Lower leg skin (tissue), 4 donors: ENCODE measurements at regions not wholly inside any gene's neighbourhood (a gene's known extent, or its start where the extent isn't known, plus 50 kb on each side); places are given as distances from the start of the nearest gene placed in this dataset.

ENCODE experiments used
- DNase-seq, 2 donors: peaks; one replicate each; pipeline ENCODE4 v3.0.0-alpha.2; 2019; ENCODE audit warnings: low spot score in 2 of 2
- H3K4me3 ChIP-seq: fragments of 200-600 bp; sonication (generic); 2 replicates; pipeline ENCODE4 v1.5.1; 2017; ENCODE audit warnings: mild to moderate bottlenecking, low read depth; ENCODE audit not compliant: poor library complexity, severe bottlenecking
- POLR2A ChIP-seq, 2 donors: fragments of 450-650 bp; IDR thresholded peaks; one replicate each; pipeline ENCODE4 v1.6.1; 2016 to 2017; ENCODE audit warnings: antibody characterized with exemption in 2 of 2, mild to moderate bottlenecking in 1 of 2, moderate library complexity in 1 of 2
- WGBS, 2 donors: methylation state at CpG; one replicate each; pipeline ENCODE4 v1.1.5; 2018; 5-methylcytosine and 5-hydroxymethylcytosine counted together
- intact Hi-C: fragments of 100-400 bp; cut with DNase I; formaldehyde crosslinking; loops from one replicate; pipeline ENCODE4 v1.15.0; 2023; ENCODE audit warnings: low total_unique reads
- TF ChIP-seq, protein P1 (sequence below), 3 donors: fragments of 450-650 bp; IDR thresholded peaks; one replicate each; pipeline ENCODE4 v1.5.1; 2016; ENCODE audit warnings: antibody characterized with exemption in 3 of 3, mild to moderate bottlenecking in 3 of 3, moderate library complexity in 2 of 3

- TF ChIP-seq, protein P1, sequence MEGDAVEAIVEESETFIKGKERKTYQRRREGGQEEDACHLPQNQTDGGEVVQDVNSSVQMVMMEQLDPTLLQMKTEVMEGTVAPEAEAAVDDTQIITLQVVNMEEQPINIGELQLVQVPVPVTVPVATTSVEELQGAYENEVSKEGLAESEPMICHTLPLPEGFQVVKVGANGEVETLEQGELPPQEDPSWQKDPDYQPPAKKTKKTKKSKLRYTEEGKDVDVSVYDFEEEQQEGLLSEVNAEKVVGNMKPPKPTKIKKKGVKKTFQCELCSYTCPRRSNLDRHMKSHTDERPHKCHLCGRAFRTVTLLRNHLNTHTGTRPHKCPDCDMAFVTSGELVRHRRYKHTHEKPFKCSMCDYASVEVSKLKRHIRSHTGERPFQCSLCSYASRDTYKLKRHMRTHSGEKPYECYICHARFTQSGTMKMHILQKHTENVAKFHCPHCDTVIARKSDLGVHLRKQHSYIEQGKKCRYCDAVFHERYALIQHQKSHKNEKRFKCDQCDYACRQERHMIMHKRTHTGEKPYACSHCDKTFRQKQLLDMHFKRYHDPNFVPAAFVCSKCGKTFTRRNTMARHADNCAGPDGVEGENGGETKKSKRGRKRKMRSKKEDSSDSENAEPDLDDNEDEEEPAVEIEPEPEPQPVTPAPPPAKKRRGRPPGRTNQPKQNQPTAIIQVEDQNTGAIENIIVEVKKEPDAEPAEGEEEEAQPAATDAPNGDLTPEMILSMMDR (IDR thresholded peaks at IDR 0.05), result no peak
- no peak for TF ChIP-seq POLR2A (IDR thresholded peaks at IDR 0.05)
- intact Hi-C loops, result no loop called here
- no peak overlapping the region for H3K4me3 ChIP-seq
- no peak for DNase-seq
- 49 to 63% methylated on average over 2 of the region's 2 CpGs for WGBS, 2 donors
These were observed 128.7 kb upstream of the ZFHX3 start for GRCh38 chr16:73176577-73177013.

DNA sequence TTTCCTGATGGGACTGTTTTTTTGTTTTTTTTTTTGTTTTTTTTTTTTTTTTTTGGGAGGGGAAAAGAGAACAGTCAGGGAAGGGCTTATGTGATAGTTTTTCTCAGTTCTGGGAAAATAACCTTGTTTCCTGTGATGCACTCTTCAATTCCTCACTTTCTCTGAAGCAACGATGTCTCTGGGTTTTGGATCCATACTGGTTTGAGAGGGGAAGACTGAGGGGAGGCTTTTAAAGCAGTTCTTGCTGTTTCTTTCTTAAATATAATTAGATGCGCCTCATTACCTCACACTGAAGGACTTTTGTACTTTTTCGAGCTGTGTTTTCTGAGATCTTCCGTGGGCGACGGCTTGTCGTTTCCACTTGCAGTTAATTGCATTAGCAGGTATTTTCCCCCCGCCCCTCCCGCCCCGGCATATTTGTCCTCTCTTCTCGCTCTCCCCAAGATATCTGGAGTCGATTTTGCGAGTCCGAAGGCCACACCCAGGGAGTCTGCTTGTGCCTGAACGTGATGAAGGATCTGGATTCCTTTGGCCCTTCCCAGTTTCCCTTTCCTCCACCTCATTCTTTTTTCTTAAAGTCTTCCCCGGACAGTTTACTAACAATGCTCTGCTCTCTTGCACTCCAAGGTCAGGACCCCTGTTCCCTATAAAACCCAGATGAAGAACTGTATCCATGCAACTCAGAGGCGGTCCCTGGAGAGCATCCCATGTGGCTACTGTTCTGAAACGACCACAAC is 125.2 kb upstream of the ZFHX3 start:
- TF ChIP-seq, protein P1 (IDR thresholded peaks at IDR 0.05), result no peak
- no peak for TF ChIP-seq POLR2A (IDR thresholded peaks at IDR 0.05)
- WGBS, 2 donors, result 26 to 36% methylated on average over 18 of the region's 18 CpGs
- DNase-seq, result no peak
- no peak overlapping the region for H3K4me3 ChIP-seq
- intact Hi-C loops, result no loop called here

GRCh38 chr16:73172241-73172972 is 124.5 kb upstream of the ZFHX3 start:
- no peak overlapping the region for H3K4me3 ChIP-seq
- DNase-seq, result peak; percentile 62 to 93
- intact Hi-C loops, result no loop called here
- TF ChIP-seq POLR2A (IDR thresholded peaks at IDR 0.05), result no peak
- 50 to 52% methylated on average over 23 of the region's 23 CpGs for WGBS, 2 donors

DNA sequence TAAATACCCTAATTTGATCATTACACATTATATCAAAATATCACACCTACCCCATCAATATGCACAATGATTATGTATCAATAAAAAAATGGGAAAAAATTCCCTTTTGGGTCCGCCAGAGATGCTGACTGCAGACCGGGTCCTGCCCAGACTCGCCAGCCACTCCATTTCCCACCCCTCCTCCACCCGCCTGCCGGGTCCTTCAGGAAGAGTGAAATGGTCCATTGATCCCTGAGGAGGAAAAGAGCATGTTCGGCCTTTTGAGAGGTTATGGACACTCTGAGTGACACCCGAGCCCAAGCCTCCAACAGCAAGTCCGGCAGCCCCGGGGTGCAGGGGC is 123.9 kb upstream of the ZFHX3 start:
- intact Hi-C loops, result no loop called here
- WGBS, 2 donors, result 78 to 79% methylated on average over 9 of the region's 9 CpGs
- H3K4me3 ChIP-seq, result no peak overlapping the region
- no peak for DNase-seq
- TF ChIP-seq, protein P1 (IDR thresholded peaks at IDR 0.05), result no peak
- TF ChIP-seq POLR2A (IDR thresholded peaks at IDR 0.05), result no peak

DNA sequence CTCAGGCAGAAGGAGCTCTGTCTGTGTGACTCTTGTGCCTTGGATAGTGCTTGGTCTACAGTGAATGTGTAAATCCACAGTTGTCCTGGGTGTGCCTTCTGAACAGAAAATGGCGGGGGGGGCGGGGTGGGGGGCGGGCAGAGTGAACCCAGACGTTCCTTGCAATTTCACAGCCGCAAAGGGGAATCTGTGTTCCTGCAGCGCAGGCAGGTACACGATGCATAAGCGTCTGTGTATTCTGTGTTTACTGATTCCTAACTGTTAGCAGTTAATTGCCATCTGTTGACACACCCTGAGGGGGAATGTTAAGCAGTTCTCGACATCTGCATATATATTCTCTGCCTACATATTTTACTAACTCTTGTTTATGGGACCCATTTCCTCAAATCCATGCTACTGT is 123.5 kb upstream of the ZFHX3 start:
- H3K4me3 ChIP-seq, result no peak overlapping the region
- DNase-seq, result no peak
- 42 to 43% methylated on average over 9 of the region's 9 CpGs for WGBS, 2 donors
- intact Hi-C loops, result no loop called here
- no peak for TF ChIP-seq POLR2A (IDR thresholded peaks at IDR 0.05)
- TF ChIP-seq, protein P1 (IDR thresholded peaks at IDR 0.05), result no peak

DNA sequence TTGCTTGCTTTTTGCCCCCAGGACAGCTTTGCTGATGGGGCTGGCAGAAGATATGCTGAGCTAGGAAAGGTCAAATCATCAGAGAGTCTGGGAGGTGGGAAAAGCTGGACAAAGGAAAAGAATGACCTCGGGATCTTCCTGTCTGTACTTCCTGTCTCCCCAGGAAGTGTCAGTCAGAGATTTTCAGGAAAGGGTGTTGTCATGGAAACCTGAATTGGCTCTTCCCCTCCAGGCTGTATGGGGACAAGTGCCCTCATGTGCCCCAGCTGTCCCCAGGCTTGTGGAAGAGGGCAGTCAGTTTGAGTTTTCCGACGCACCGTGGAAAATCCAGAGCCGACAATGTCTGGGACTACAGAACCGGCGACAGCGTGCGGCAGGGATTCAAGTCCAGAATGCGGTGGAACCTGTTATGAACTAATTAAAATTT is 122.7 kb upstream of the ZFHX3 start:
- intact Hi-C loops, result no loop called here
- 47 to 52% methylated on average over 10 of the region's 10 CpGs for WGBS, 2 donors
- DNase-seq, result no peak
- no peak for TF ChIP-seq POLR2A (IDR thresholded peaks at IDR 0.05)
- TF ChIP-seq, protein P1 (IDR thresholded peaks at IDR 0.05), result no peak
- no peak overlapping the region for H3K4me3 ChIP-seq
